AG09319 (cell line): ENCODE measurements at regions not wholly inside any gene's neighbourhood (a gene's known extent, or its start where the extent isn't known, plus 50 kb on each side); places are given as distances from the start of the nearest gene placed in this dataset.
"Not testable (repeated sequence)": the region's sequence is repeated elsewhere in the genome, so short reads cannot be mapped to it uniquely, and the experiment has no call there.

Source experiments
- DNase-seq: peaks from one replicate; pipeline ENCODE4 v3.0.0-alpha.2; 2010; ENCODE audit warnings: low read depth; ENCODE audit errors: extremely low read depth
- CTCF ChIP-seq: IDR thresholded peaks from 2 replicates; pipeline ENCODE4 v1.5.1; 2011; ENCODE audit warnings: low read depth, mild to moderate bottlenecking, inconsistent platforms, low read length, moderate library complexity

GRCh38 chr21:17279663-17280062, 233.2 kb upstream of the CXADR start:
- no peak for DNase-seq
- no peak for TF ChIP-seq CTCF

GRCh38 chr21:17293016-17293562, 219.8 kb upstream of the CXADR start:
- DNase-seq = not testable (repeated sequence)

GRCh38 chr21:17295997-17296396, 216.8 kb upstream of the CXADR start:
- no peak for TF ChIP-seq CTCF
- no peak for DNase-seq

GRCh38 chr21:17299576-17299975, 213.3 kb upstream of the CXADR start:
- DNase-seq = not testable (repeated sequence)

GRCh38 chr21:17327715-17328114, 185.1 kb upstream of the CXADR start:
- DNase-seq = not testable (repeated sequence)

- no peak for TF ChIP-seq CTCF
- DNase-seq = no peak
Observed at GRCh38 chr21:17334484-17334883, 178.4 kb upstream of the CXADR start.

GRCh38 chr21:17340081-17340480, 172.8 kb upstream of the CXADR start:
- DNase-seq = no peak
- no peak for TF ChIP-seq CTCF

- no peak for TF ChIP-seq CTCF
- no peak for DNase-seq
Observed at GRCh38 chr21:17343055-17343454, 169.8 kb upstream of the CXADR start.

- TF ChIP-seq CTCF = no peak
- DNase-seq = no peak
Observed at GRCh38 chr21:17348357-17348756, 164.5 kb upstream of the CXADR start.
